ENCODE measurements at regions not wholly inside any gene's neighbourhood (a gene's known extent, or its start where the extent isn't known, plus 50 kb on each side); places are given as distances from the start of the nearest gene placed in this dataset.

DNA sequence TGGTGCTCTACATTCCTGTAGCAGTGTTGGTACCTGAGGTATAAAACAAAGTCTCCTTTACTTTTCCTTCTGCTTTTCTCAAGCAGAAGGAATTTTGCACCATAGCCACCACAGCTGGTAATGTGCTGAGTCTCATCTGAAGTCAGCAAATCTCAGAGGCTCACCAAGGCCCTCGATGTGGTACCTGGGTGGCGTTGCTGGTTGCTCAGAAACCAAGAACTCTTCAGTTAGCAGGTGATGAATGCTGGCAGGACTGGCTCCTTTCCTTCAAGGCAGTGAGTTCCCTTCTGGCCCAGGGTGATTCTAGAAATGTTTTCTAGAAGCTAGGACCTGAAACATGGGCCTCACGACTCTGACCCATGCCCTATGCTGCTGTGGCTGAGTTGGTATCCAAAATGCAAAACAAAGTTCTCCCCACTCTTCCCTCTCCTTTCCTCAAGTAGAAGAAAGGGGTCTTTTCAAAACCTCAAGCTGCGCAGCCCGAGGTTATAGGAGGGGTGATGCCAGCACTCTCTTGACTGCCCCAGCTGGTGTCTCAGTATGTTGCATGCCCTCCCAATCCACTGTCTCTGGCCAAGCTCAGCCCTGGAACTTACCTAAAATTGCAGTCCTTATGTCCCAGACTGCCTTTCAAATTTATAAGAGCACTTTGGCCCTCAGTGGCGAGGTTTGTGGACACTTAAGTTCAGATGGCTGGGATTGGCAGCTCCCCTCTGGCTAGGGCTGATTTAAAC, 592.3 kb downstream of the FRK start:
- 0 out of 2 replicates have a peak, but pooled peaks cover 3% of the 10 kb centered on the region for H3K9me3 ChIP-seq
- H3K4me2 ChIP-seq: no peak overlapping the region
- H3F3A ChIP-seq (replicated peaks; ENCODE audit: insufficient read depth): no peaks in the 10 kb centered on the region
- no peaks in the 10 kb centered on the region for H3K79me2 ChIP-seq (ENCODE audit: insufficient read depth)
- no peaks in the 10 kb centered on the region for H4K20me1 ChIP-seq (ENCODE audit: insufficient read depth)
- TF ChIP-seq RAD21 (IDR thresholded peaks at IDR 0.05; ENCODE audit: low read length): no peak
- no peak for TF ChIP-seq GABPA (IDR thresholded peaks at IDR 0.05; ENCODE audit: low read depth)
- no peak for TF ChIP-seq FOXM1 (IDR thresholded peaks at IDR 0.05; ENCODE audit: low read depth)
- TF ChIP-seq, protein P1, sequence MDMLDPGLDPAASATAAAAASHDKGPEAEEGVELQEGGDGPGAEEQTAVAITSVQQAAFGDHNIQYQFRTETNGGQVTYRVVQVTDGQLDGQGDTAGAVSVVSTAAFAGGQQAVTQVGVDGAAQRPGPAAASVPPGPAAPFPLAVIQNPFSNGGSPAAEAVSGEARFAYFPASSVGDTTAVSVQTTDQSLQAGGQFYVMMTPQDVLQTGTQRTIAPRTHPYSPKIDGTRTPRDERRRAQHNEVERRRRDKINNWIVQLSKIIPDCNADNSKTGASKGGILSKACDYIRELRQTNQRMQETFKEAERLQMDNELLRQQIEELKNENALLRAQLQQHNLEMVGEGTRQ (IDR thresholded peaks at IDR 0.05; ENCODE audit: borderline replicate concordance, low read depth, low read length): no peak
- TF ChIP-seq POLR2AphosphoS5 (IDR thresholded peaks at IDR 0.05; ENCODE audit: low read depth, low read length): no peak
- TF ChIP-seq MXI1 (IDR thresholded peaks at IDR 0.05; ENCODE audit: low read depth, low read length): no peak
- TF ChIP-seq GATA2 (CRISPR knock-in tag; IDR thresholded peaks at IDR 0.05): no peak
- TF ChIP-seq RXRA (IDR thresholded peaks at IDR 0.05; ENCODE audit: borderline replicate concordance, low read depth): no peak
- TF ChIP-seq, protein P2, sequence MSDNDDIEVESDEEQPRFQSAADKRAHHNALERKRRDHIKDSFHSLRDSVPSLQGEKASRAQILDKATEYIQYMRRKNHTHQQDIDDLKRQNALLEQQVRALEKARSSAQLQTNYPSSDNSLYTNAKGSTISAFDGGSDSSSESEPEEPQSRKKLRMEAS (IDR thresholded peaks at IDR 0.05; ENCODE audit: low read depth): no peak
- no peak for TF ChIP-seq SMC3 (IDR thresholded peaks at IDR 0.05; ENCODE audit: low read depth, low read length)
- TF ChIP-seq EP300 (IDR thresholded peaks at IDR 0.05; ENCODE audit: borderline replicate concordance in 1 of 2, low read depth in 1 of 2, low read length in 1 of 2): no peak
- H3K9me2 ChIP-seq: no peaks in the 10 kb centered on the region
- H3K27ac ChIP-seq (ENCODE audit: low read depth in 2 of 2, low read length in 1 of 2): no peak overlapping the region
- no peak overlapping the region for H2AFZ ChIP-seq (ENCODE audit: low read depth)
- CTCF ChIA-PET: interaction anchor here (0.7 kb wide), 1 partner anchor 23 kb away, joined by 3 read pairs; no protein-coding TSS in a partner anchor
- H3K36me3 ChIP-seq (replicated peaks in 1 of 2; ENCODE audit: control insufficient read depth in 1 of 2, insufficient read depth in 2 of 2, low read length in 1 of 2): no peaks in the 10 kb centered on the region
- 27% methylated on average over 6 of the region's 6 CpGs for WGBS (ENCODE audit: low lambda C conversion rate)
- no peak overlapping the region for H3K4me3 ChIP-seq (ENCODE audit: low read depth in 2 of 2, low read length in 1 of 2)
- POLR2A ChIA-PET: no interaction called here
- no peaks in the 10 kb centered on the region for H3K27me3 ChIP-seq (ENCODE audit: insufficient read depth)
- H3K4me1 ChIP-seq (ENCODE audit: control insufficient read depth in 1 of 2, insufficient read depth in 2 of 2, low read depth in 1 of 2, low read length in 1 of 2): no peaks in the 10 kb centered on the region
- H3K9ac ChIP-seq: no peak overlapping the region
- no peak for DNase-seq

DNA sequence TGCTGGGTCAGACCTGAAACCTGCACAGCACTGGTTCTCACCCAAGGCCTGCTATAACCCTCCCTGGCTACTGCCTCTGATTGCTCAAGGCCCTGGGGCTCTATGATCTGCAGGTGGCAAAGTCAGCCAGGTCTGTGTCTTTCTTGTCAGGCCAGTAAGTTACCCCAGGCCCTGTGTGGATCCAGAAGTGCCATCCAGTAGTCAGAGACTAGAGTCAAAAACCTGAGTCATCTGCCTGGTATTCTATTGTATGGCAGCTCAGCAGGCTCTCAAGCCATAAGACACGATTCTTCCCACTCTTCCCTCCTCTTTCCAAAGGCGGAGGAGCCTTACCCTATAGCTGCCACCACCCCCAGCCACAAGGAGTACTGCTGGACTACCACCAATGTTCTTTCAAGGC, 593.0 kb downstream of the FRK start:
- H3K9me3 ChIP-seq: 0 out of 2 replicates have a peak, but pooled peaks cover 3% of the 10 kb centered on the region
- TF ChIP-seq CHD2 (IDR thresholded peaks at IDR 0.05; ENCODE audit: low read length, partially characterized antibody) (no peak), FOXM1 (IDR thresholded peaks at IDR 0.05; ENCODE audit: low read depth) (no peak), GATA2 (CRISPR knock-in tag; IDR thresholded peaks at IDR 0.05) (no peak), FOSL2 (IDR thresholded peaks at IDR 0.05; ENCODE audit: borderline replicate concordance, low read depth) (no peak), TAF1 (IDR thresholded peaks at IDR 0.05; ENCODE audit: borderline replicate concordance, low read depth, low read length) (no peak), JUND (IDR thresholded peaks at IDR 0.05) (no peak)
- TF ChIP-seq, protein P3, sequence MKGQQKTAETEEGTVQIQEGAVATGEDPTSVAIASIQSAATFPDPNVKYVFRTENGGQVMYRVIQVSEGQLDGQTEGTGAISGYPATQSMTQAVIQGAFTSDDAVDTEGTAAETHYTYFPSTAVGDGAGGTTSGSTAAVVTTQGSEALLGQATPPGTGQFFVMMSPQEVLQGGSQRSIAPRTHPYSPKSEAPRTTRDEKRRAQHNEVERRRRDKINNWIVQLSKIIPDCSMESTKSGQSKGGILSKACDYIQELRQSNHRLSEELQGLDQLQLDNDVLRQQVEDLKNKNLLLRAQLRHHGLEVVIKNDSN (IDR thresholded peaks at IDR 0.05; ENCODE audit: borderline replicate concordance, low read depth): no peak
- TF ChIP-seq, protein P1 (IDR thresholded peaks at IDR 0.05; ENCODE audit: borderline replicate concordance, low read depth, low read length): no peak
- no peak for DNase-seq
- CTCF ChIA-PET: interaction anchor here (0.7 kb wide), 1 partner anchor 23 kb away, joined by 3 read pairs; no protein-coding TSS in a partner anchor
- H3K4me1 ChIP-seq (ENCODE audit: control insufficient read depth in 1 of 2, insufficient read depth in 2 of 2, low read depth in 1 of 2, low read length in 1 of 2): no peaks in the 10 kb centered on the region
- no peak overlapping the region for H3K27ac ChIP-seq (ENCODE audit: low read depth in 2 of 2, low read length in 1 of 2)
- no peaks in the 10 kb centered on the region for H3K27me3 ChIP-seq (ENCODE audit: insufficient read depth)
- H3K36me3 ChIP-seq (replicated peaks in 1 of 2; ENCODE audit: control insufficient read depth in 1 of 2, insufficient read depth in 2 of 2, low read length in 1 of 2): no peaks in the 10 kb centered on the region
- no peaks in the 10 kb centered on the region for H3K9me2 ChIP-seq
- H2AFZ ChIP-seq (ENCODE audit: low read depth): no peak overlapping the region
- no peak overlapping the region for H3K9ac ChIP-seq
- no peaks in the 10 kb centered on the region for H3K79me2 ChIP-seq (ENCODE audit: insufficient read depth)
- no peak overlapping the region for H3K4me3 ChIP-seq (ENCODE audit: low read depth in 2 of 2, low read length in 1 of 2)
- POLR2A ChIA-PET: no interaction called here
- no peaks in the 10 kb centered on the region for H3F3A ChIP-seq (replicated peaks; ENCODE audit: insufficient read depth)
- no peak overlapping the region for H3K4me2 ChIP-seq
- no peaks in the 10 kb centered on the region for H4K20me1 ChIP-seq (ENCODE audit: insufficient read depth)
- 33% methylated on average over 2 of the region's 2 CpGs for WGBS (ENCODE audit: low lambda C conversion rate)

Measured in SK-N-SH (cell line).